IMR-90 (cell line): ENCODE measurements at regions not wholly inside any gene's neighbourhood (a gene's known extent, or its start where the extent isn't known, plus 50 kb on each side); places are given as distances from the start of the nearest gene placed in this dataset.

ENCODE experiments used
- ATAC-seq: fragments of 200-7000 bp; cut with Tn5 transposase; 2 replicates; pipeline ENCODE4 v1.9.1; 2020; ENCODE audit warnings: low read depth, mild to moderate bottlenecking, moderate library complexity
- BruUV-seq: library from RNA; stranded (reverse); fragments of 400-500 nt; replicated peaks from 2 replicates; lab custom pipeline; 2021; lab: Mats Ljungman, UMichigan
- CTCF ChIA-PET: fragments of 300-600 bp; formaldehyde crosslinking; extraction: SDS; loops from one replicate; lab custom pipeline; 2021; ENCODE audit warnings: antibody characterized with exemption; lab: Yijun Ruan, JAX
- POLR2A ChIA-PET: fragments of 300-600 bp; sonication (Branson Sonifier 250); formaldehyde crosslinking; loops from one replicate; lab custom pipeline; 2022; ENCODE audit warnings: antibody characterized with exemption; ENCODE audit not compliant: unreplicated experiment; lab: Charles Lee
- DNase-seq: peaks from one replicate; pipeline ENCODE4 v3.0.0; 2013
- H2AFZ ChIP-seq: replicated peaks from 2 replicates; pipeline ENCODE3; 2013; ENCODE audit warnings: low read length, mild to moderate bottlenecking; ENCODE audit not compliant: poor library complexity
- H2AK5ac ChIP-seq: 2 replicates; pipeline ENCODE4 v1.6.1; 2013; ENCODE audit warnings: low read depth, low read length, inconsistent platforms
- H2AK9ac ChIP-seq: replicated peaks from 2 replicates; pipeline ENCODE3; 2013; ENCODE audit warnings: mild to moderate bottlenecking, low read depth, low read length, moderate library complexity; ENCODE audit not compliant: poor library complexity
- H2BK120ac ChIP-seq: 2 replicates; pipeline ENCODE4 v1.6.1; 2013; ENCODE audit warnings: low read depth, low read length, inconsistent platforms
- H2BK15ac ChIP-seq: 3 replicates; pipeline ENCODE4 v1.6.1; 2013; ENCODE audit warnings: low read depth, low read length, inconsistent platforms
- H2BK20ac ChIP-seq: 2 replicates; pipeline ENCODE4 v1.6.1; 2013; ENCODE audit warnings: low read depth, mild to moderate bottlenecking, inconsistent platforms, low read length, moderate library complexity
- H2BK5ac ChIP-seq: 2 replicates; pipeline ENCODE4 v1.6.1; 2013; ENCODE audit warnings: mild to moderate bottlenecking, low read depth, low read length, inconsistent platforms; ENCODE audit not compliant: poor library complexity, severe bottlenecking
- H3K14ac ChIP-seq: replicated peaks from 2 replicates; pipeline ENCODE4 v1.6.1; 2013; ENCODE audit warnings: low read depth, low read length, inconsistent platforms
- H3K18ac ChIP-seq: 2 replicates; pipeline ENCODE4 v1.6.1; 2013; ENCODE audit warnings: low read depth, low read length, control low read depth
- H3K23ac ChIP-seq: 2 replicates; pipeline ENCODE4 v1.6.1; 2013; ENCODE audit warnings: low read depth, low read length, inconsistent platforms
- H3K27ac ChIP-seq: 2 replicates; pipeline ENCODE4 v1.5.1; 2013; ENCODE audit warnings: mild to moderate bottlenecking, control low read depth, low read length; ENCODE audit not compliant: insufficient read depth
- H3K27me3 ChIP-seq: 2 replicates; pipeline ENCODE4 v1.6.1; 2013; ENCODE audit warnings: low read length; ENCODE audit not compliant: control insufficient read depth, insufficient read depth
- H3K36me3 ChIP-seq: 2 replicates; pipeline ENCODE4 v1.6.1; 2013; ENCODE audit warnings: low read length, mixed read lengths; ENCODE audit not compliant: control insufficient read depth, insufficient read depth
- H3K4ac ChIP-seq: 2 replicates; pipeline ENCODE4 v1.6.1; 2013; ENCODE audit warnings: low read depth, low read length, inconsistent platforms
- H3K4me1 ChIP-seq: 2 replicates; pipeline ENCODE4 v1.6.1; 2013; ENCODE audit warnings: low read length, mixed read lengths; ENCODE audit not compliant: control insufficient read depth, insufficient read depth
- H3K4me2 ChIP-seq: 2 replicates; pipeline ENCODE4 v1.6.1; 2013; ENCODE audit warnings: low read depth, mild to moderate bottlenecking, control low read depth, low read length, moderate library complexity
- H3K4me3 ChIP-seq: 2 replicates; pipeline ENCODE4 v1.5.1; 2013; ENCODE audit warnings: low read depth, mild to moderate bottlenecking, control low read depth, low read length, moderate library complexity; ENCODE audit not compliant: insufficient read depth
- H3K56ac ChIP-seq: 2 replicates; pipeline ENCODE4 v1.6.1; 2013; ENCODE audit warnings: low read length, inconsistent platforms; ENCODE audit not compliant: insufficient read depth; ENCODE audit errors: extremely low read depth
- H3K79me1 ChIP-seq, 2 experiments: 2 replicates each; pipeline ENCODE4 v1.6.1; 2013; ENCODE audit warnings: low read length in 2 of 2, inconsistent platforms in 1 of 2, low read depth in 1 of 2
- H3K9ac ChIP-seq: 2 replicates; pipeline ENCODE4 v1.6.1; 2013; ENCODE audit warnings: low read depth, low read length, control low read depth
- H3K9me1 ChIP-seq: 2 replicates; pipeline ENCODE4 v1.6.1; 2013; ENCODE audit warnings: low read length, inconsistent platforms; ENCODE audit not compliant: insufficient read depth
- H3K9me3 ChIP-seq: 2 replicates; pipeline ENCODE4 v1.6.1; 2013; ENCODE audit warnings: low read length; ENCODE audit not compliant: control insufficient read depth, insufficient read depth
- H4K20me1 ChIP-seq: 2 replicates; pipeline ENCODE4 v1.6.1; 2013; ENCODE audit warnings: low read length, inconsistent platforms; ENCODE audit not compliant: insufficient read depth
- H4K5ac ChIP-seq: 2 replicates; pipeline ENCODE4 v1.6.1; 2013; ENCODE audit warnings: mild to moderate bottlenecking, low read depth, low read length, control low read depth
- H4K8ac ChIP-seq, 2 experiments: 2 replicates each; pipeline ENCODE4 v1.6.1; 2013; ENCODE audit warnings: low read depth in 2 of 2, low read length in 2 of 2, control low read depth in 1 of 2, inconsistent platforms in 1 of 2
- H4K91ac ChIP-seq: 2 replicates; pipeline ENCODE4 v1.6.1; 2013; ENCODE audit warnings: low read depth, low read length, inconsistent platforms; ENCODE audit not compliant: insufficient read depth
- CHD1 ChIP-seq: IDR thresholded peaks from 2 replicates; pipeline ENCODE4 v1.6.1; 2012; ENCODE audit warnings: low read depth, low read length, improper control_type of control experiment
- CTCF ChIP-seq: conservative IDR thresholded peaks from 2 replicates; pipeline ENCODE4 v1.5.1; 2012; ENCODE audit warnings: mild to moderate bottlenecking, low read depth, low read length, improper control_type of control experiment
- FOS ChIP-seq: fragments of 150-350 bp; IDR thresholded peaks from 2 replicates; pipeline ENCODE4 v1.6.1; 2016; ENCODE audit warnings: low read depth, low read length
- MAFK ChIP-seq: IDR thresholded peaks from 2 replicates; pipeline ENCODE4 v1.6.1; 2012; ENCODE audit warnings: low read depth, low read length, improper control_type of control experiment
- MAZ ChIP-seq: IDR thresholded peaks from 2 replicates; pipeline ENCODE4 v1.6.1; 2012; ENCODE audit warnings: low read depth, mild to moderate bottlenecking, low read length, improper control_type of control experiment, moderate library complexity, borderline replicate concordance
- MXI1 ChIP-seq: IDR thresholded peaks from 2 replicates; pipeline ENCODE4 v1.6.1; 2012; ENCODE audit warnings: low read depth, mild to moderate bottlenecking, low read length, moderate library complexity, borderline replicate concordance
- NFE2L2 ChIP-seq: fragments of 150-350 bp; IDR thresholded peaks from 2 replicates; pipeline ENCODE4 v1.6.1; 2016; ENCODE audit warnings: low read depth, mild to moderate bottlenecking, low read length
- RCOR1 ChIP-seq: IDR thresholded peaks from 2 replicates; pipeline ENCODE4 v1.6.1; 2012; ENCODE audit warnings: mild to moderate bottlenecking, low read length, improper control_type of control experiment; ENCODE audit not compliant: insufficient replicate concordance
- RFX5 ChIP-seq: IDR thresholded peaks from 2 replicates; pipeline ENCODE4 v1.8.0; 2012; ENCODE audit warnings: low read depth, mild to moderate bottlenecking, low read length, moderate library complexity
- WGBS, 2 experiments: methylation state at CpG; one replicate each; pipeline versions ENCODE4 v1.1.5 to v1.1.7; 2013; ENCODE audit warnings: missing lambda C conversion rate in 2 of 2; ENCODE audit not compliant: insufficient read length in 1 of 2; ENCODE audit errors: extremely low coverage in 2 of 2; 5-methylcytosine and 5-hydroxymethylcytosine counted together
- dilution Hi-C: fragments of 300-500 bp; cut with HindIII; formaldehyde crosslinking; loops from one replicate; pipeline ENCODE4 v1.14.3; 2018; ENCODE audit warnings: low sequenced_read_pairs; ENCODE audit not compliant: unreplicated experiment
- in situ Hi-C: fragments of 300-500 bp; cut with MboI; formaldehyde crosslinking; loops from 3 replicates; pipeline ENCODE4 v1.14.3; 2019; ENCODE audit warnings: low sequenced_read_pairs, inconsistent platforms, mixed read lengths
- intact Hi-C: fragments of 100-400 bp; cut with micrococcal nuclease; formaldehyde crosslinking; loops from 2 replicates; pipeline ENCODE4 v1.10.0; 2022
- TF ChIP-seq, protein P1 (sequence below): fragments of 150-350 bp; IDR thresholded peaks from 2 replicates; pipeline ENCODE4 v1.6.1; 2016; ENCODE audit warnings: low read depth, mild to moderate bottlenecking, low read length, moderate library complexity, borderline replicate concordance

GRCh38 chr5:33033516-33033915 lies 322.4 kb downstream of the NPR3 start:
- in situ Hi-C loops: no loop called here
- Histone ChIP-seq H3K56ac (no peak overlapping the region), H3K4ac (peak overlapping the region; percentile 76), H3K27ac (peak overlapping the region; percentile 97; the same call in 1 of the 2 replicates), H2BK120ac (peak overlapping the region; percentile 92), H2BK5ac (no peak overlapping the region), H3K79me1 (no peaks in the 10 kb centered on the region), H4K8ac (peak overlapping the region in 1 of 2 experiments; percentile 49; a peak in 1 of 4 replicates), H2BK20ac (peak overlapping the region; percentile 70), H3K4me2 (no peak overlapping the region), H3K23ac (no peak overlapping the region), H4K20me1 (no peaks in the 10 kb centered on the region), H3K27me3 (no peaks in the 10 kb centered on the region), H4K91ac (peak overlapping the region; percentile 80), H3K4me3 (no peak overlapping the region), H3K36me3 (no peaks in the 10 kb centered on the region), H3K9me3 (no peaks in the 10 kb centered on the region), H3K4me1 (peaks cover 4% of the 10 kb centered on the region), H2BK15ac (peak overlapping the region; percentile 26; the same call in 1 of the 3 replicates), H2AK5ac (no peak overlapping the region), H3K18ac (peak overlapping the region; percentile 96), H3K14ac (peak overlapping the region; percentile 88), H4K5ac (peak overlapping the region; percentile 88; the same call in 1 of the 2 replicates), H2AFZ (no peak overlapping the region), H2AK9ac (no peak overlapping the region), H3K9ac (no peak overlapping the region), H3K9me1 (0 out of 2 replicates have a peak, but pooled peaks cover 4% of the 10 kb centered on the region)
- BruUV-seq: no TSS peak
- no peak for TF ChIP-seq CHD1
- TF ChIP-seq MXI1: no peak
- TF ChIP-seq CTCF: no peak
- no peak for TF ChIP-seq RCOR1
- TF ChIP-seq, protein P1, sequence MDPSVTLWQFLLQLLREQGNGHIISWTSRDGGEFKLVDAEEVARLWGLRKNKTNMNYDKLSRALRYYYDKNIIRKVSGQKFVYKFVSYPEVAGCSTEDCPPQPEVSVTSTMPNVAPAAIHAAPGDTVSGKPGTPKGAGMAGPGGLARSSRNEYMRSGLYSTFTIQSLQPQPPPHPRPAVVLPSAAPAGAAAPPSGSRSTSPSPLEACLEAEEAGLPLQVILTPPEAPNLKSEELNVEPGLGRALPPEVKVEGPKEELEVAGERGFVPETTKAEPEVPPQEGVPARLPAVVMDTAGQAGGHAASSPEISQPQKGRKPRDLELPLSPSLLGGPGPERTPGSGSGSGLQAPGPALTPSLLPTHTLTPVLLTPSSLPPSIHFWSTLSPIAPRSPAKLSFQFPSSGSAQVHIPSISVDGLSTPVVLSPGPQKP: no peak
- no peak for TF ChIP-seq MAZ
- no peak for TF ChIP-seq RFX5
- no peak for TF ChIP-seq FOS
- no peak for TF ChIP-seq MAFK
- no peak for TF ChIP-seq NFE2L2
- WGBS, 2 experiments: no CpG with 5 or more reads among the region's 3 CpGs
- ATAC-seq: no peak
- no peak for DNase-seq
- intact Hi-C loops: no loop called here
- CTCF ChIA-PET: interaction anchor here (1.1 kb wide), 1 partner anchor 180 kb away, joined by 3 read pairs; no protein-coding TSS in a partner anchor
- dilution Hi-C loops: no loop called here
- POLR2A ChIA-PET: no interaction called here
